ENCODE measurements at regions not wholly inside any gene's neighbourhood (a gene's known extent, or its start where the extent isn't known, plus 50 kb on each side); places are given as distances from the start of the nearest gene placed in this dataset.
"Not testable (repeated sequence)": the region's sequence is repeated elsewhere in the genome, so short reads cannot be mapped to it uniquely, and the experiment has no call there.

- TF ChIP-seq RXRA (IDR thresholded peaks at IDR 0.05) (no peak), TAF1 (conservative IDR thresholded peaks at IDR 0.05) (no peak), FOXA2 (IDR thresholded peaks at IDR 0.05) (no peak), EGR1 (IDR thresholded peaks at IDR 0.05; ENCODE audit: low read depth in 2 of 2) (no peak), CTCF (IDR thresholded peaks at IDR 0.05; ENCODE audit: low read depth, low read length, missing input control) (no peak), ZBTB33 (IDR thresholded peaks at IDR 0.05) (no peak), MAX (IDR thresholded peaks at IDR 0.05) (no peak), FOXA1 (IDR thresholded peaks at IDR 0.05) (no peak), NR2F2 (IDR thresholded peaks at IDR 0.05) (no peak), HNF4A (conservative IDR thresholded peaks at IDR 0.05) (no peak), REST (IDR thresholded peaks at IDR 0.05) (no peak), HNF4G (IDR thresholded peaks at IDR 0.05) (no peak), YY1 (IDR thresholded peaks at IDR 0.05) (no peak), JUND (IDR thresholded peaks at IDR 0.05) (no peak), ATF3 (IDR thresholded peaks at IDR 0.05) (no peak), GABPA (IDR thresholded peaks at IDR 0.05 in 1 of 2, conservative IDR thresholded peaks at IDR 0.05 in 1 of 2) (no peak), SP1 (IDR thresholded peaks at IDR 0.05) (no peak), RAD21 (IDR thresholded peaks at IDR 0.05) (no peak)
- DNase-seq (ENCODE audit: low spot score) = no peak
- WGBS = 76% methylated on average over 3 of the region's 3 CpGs
Observed at GRCh38 chr11:97912629-97913028, 1108.1 kb upstream of the CNTN5 start.

GRCh38 chr11:97922933-97923332 is 1097.8 kb upstream of the CNTN5 start:
- not testable (repeated sequence) for DNase-seq (ENCODE audit: low spot score); H3K9ac ChIP-seq (ENCODE audit: low read depth in 1 of 2, low read length in 2 of 2); H3K27ac ChIP-seq (ENCODE audit: low read depth in 1 of 2, low read length in 2 of 2); H3K27me3 ChIP-seq (ENCODE audit: control insufficient read depth in 4 of 4, insufficient read depth in 4 of 4, low read length in 3 of 4); H3K4me3 ChIP-seq (ENCODE audit: low read depth in 1 of 3, low read length in 3 of 3); H3K9me3 ChIP-seq (ENCODE audit: control insufficient read depth in 4 of 4, low read length in 3 of 4); H3K4me1 ChIP-seq (ENCODE audit: control insufficient read depth in 4 of 4, insufficient read depth in 4 of 4, low read length in 3 of 4); H3K36me3 ChIP-seq (ENCODE audit: control insufficient read depth in 4 of 4, insufficient read depth in 3 of 4, low read depth in 1 of 4, low read length in 3 of 4)
- 89% methylated on average over 10 of the region's 10 CpGs for WGBS

More at GRCh38 chr11:97912629-97913028, 1108.1 kb upstream of the CNTN5 start:
- no peaks in the 10 kb centered on the region for H3K4me1 ChIP-seq (ENCODE audit: control insufficient read depth in 4 of 4, insufficient read depth in 4 of 4, low read length in 3 of 4)
- no peaks in the 10 kb centered on the region for H3K27me3 ChIP-seq (ENCODE audit: control insufficient read depth in 4 of 4, insufficient read depth in 4 of 4, low read length in 3 of 4)
- no peaks in the 10 kb centered on the region for H3K36me3 ChIP-seq (ENCODE audit: control insufficient read depth in 4 of 4, insufficient read depth in 3 of 4, low read depth in 1 of 4, low read length in 3 of 4)
- no peak overlapping the region for H3K27ac ChIP-seq (ENCODE audit: low read depth in 1 of 2, low read length in 2 of 2)
- no peak overlapping the region for H3K9ac ChIP-seq (ENCODE audit: low read depth in 1 of 2, low read length in 2 of 2)
- peaks cover 0 to 3% (median under 1%) of the 10 kb centered on the region in 4 donors for H3K9me3 ChIP-seq (ENCODE audit: control insufficient read depth in 4 of 4, low read length in 3 of 4)
- no peak overlapping the region for H3K4me3 ChIP-seq (ENCODE audit: low read depth in 1 of 3, low read length in 3 of 3)
